HCT116 (cell line): ENCODE measurements at regions not wholly inside any gene's neighbourhood (a gene's known extent, or its start where the extent isn't known, plus 50 kb on each side); places are given as distances from the start of the nearest gene placed in this dataset.

Experiments used
- ATAC-seq: fragments of 200-7000 bp; cut with Tn5 transposase; 2 replicates; pipeline ENCODE4 v1.9.1; 2020; ENCODE audit warnings: mild to moderate bottlenecking, moderate library complexity
- BruUV-seq: library from RNA; stranded (reverse); fragments of 400-500 nt; replicated peaks from 2 replicates; lab custom pipeline; 2021; lab: Mats Ljungman, UMichigan
- CTCF ChIA-PET: fragments of 300-600 bp; sonication (Branson Sonifier 250); formaldehyde crosslinking; loops from one replicate; lab custom pipeline; 2021; ENCODE audit warnings: antibody characterized with exemption; lab: Charles Lee
- POLR2A ChIA-PET: fragments of 300-600, 350-600 bp; sonication (Branson Sonifier 250); formaldehyde crosslinking; loops from one replicate; lab custom pipeline; 2021; ENCODE audit warnings: antibody characterized with exemption; lab: Charles Lee
- RAD21 ChIA-PET, 2 experiments: fragments of 300-600 bp; sonication (Branson Sonifier 250); formaldehyde crosslinking; loops; one replicate each; lab custom pipeline; 2023; ENCODE audit warnings: low total read pairs in 2 of 2; ENCODE audit not compliant: uncharacterized antibody in 2 of 2, unreplicated experiment in 2 of 2, low non-redundant PET in 1 of 2; lab: Charles Lee
- DNase-seq: peaks from one replicate; pipeline ENCODE4 v3.0.0-alpha.2; 2010; ENCODE audit warnings: low read depth, low spot score
- H2AFZ ChIP-seq: fragments of 200-600 bp; shearing (Covaris generic), sonication (generic); 2 replicates; pipeline ENCODE4 v1.6.1; 2017; ENCODE audit warnings: low read depth, mixed run types, mixed read lengths, antibody characterized with exemption, low read length; ENCODE audit not compliant: poor library complexity, severe bottlenecking
- H3K27ac ChIP-seq: 2 replicates; pipeline ENCODE4 v1.5.1; 2012; ENCODE audit warnings: low read depth, low read length
- H3K27me3 ChIP-seq: fragments of 200-600 bp; sonication (generic); 2 replicates; pipeline ENCODE4 v1.6.1; 2016; ENCODE audit warnings: mixed run types, low read length, mixed read lengths; ENCODE audit not compliant: insufficient read depth
- H3K36me3 ChIP-seq, 2 experiments: fragments of 200-500 bp in 1 of 2; fragments of 200-600 bp in 1 of 2; sonication (Bioruptor generic) in 1 of 2; sonication (generic) in 1 of 2; 2 replicates each; pipeline versions ENCODE4 v1.5.1 to v1.6.1; 2014 to 2016; ENCODE audit warnings: low read length in 2 of 2, inconsistent platforms in 1 of 2, mixed read lengths in 1 of 2, mixed run types in 1 of 2; ENCODE audit not compliant: insufficient read depth in 2 of 2, control insufficient read depth in 1 of 2
- H3K4me1 ChIP-seq, 2 experiments: fragments of 200-600 bp in 1 of 2; sonication (generic) in 1 of 2; 2 replicates each; pipeline versions ENCODE4 v1.5.1 to v1.6.1; 2012 to 2017; ENCODE audit warnings: low read length in 2 of 2, inconsistent platforms in 1 of 2, mild to moderate bottlenecking in 1 of 2, mixed read lengths in 1 of 2, mixed run types in 1 of 2, moderate library complexity in 1 of 2; ENCODE audit not compliant: insufficient read depth in 2 of 2, control insufficient read depth in 1 of 2
- H3K4me2 ChIP-seq: fragments of 200-600 bp; sonication (generic); 2 replicates; pipeline ENCODE4 v1.6.1; 2017; ENCODE audit warnings: mixed run types, low read length, mixed read lengths
- H3K4me3 ChIP-seq, 2 experiments: fragments of 200-600 bp in 1 of 2; sonication (generic) in 1 of 2; replicated peaks in 1 of 2; 2 replicates each; pipeline ENCODE4 v1.5.1; 2011 to 2016; ENCODE audit warnings: low read length in 2 of 2, control low read depth in 1 of 2, low read depth in 1 of 2, mild to moderate bottlenecking in 1 of 2, mixed read lengths in 1 of 2, mixed run types in 1 of 2
- H3K79me2 ChIP-seq: fragments of 200-600 bp; sonication (generic); 2 replicates; pipeline ENCODE4 v1.6.1; 2017; ENCODE audit warnings: mild to moderate bottlenecking, mixed run types, low read length, moderate library complexity, mixed read lengths; ENCODE audit not compliant: insufficient read depth
- H3K9ac ChIP-seq: fragments of 200-600 bp; sonication (generic); 2 replicates; pipeline ENCODE4 v1.6.1; 2016; ENCODE audit warnings: low read length, mixed read lengths
- H3K9me2 ChIP-seq: fragments of 200-600 bp; sonication (generic), shearing (Covaris generic); 2 replicates; pipeline ENCODE4 v1.6.1; 2017; ENCODE audit warnings: mixed run types, mild to moderate bottlenecking, moderate library complexity; ENCODE audit not compliant: insufficient read depth
- H3K9me3 ChIP-seq, 2 experiments: fragments of 200-500 bp in 1 of 2; fragments of 200-600 bp in 1 of 2; sonication (Bioruptor generic) in 1 of 2; sonication (generic) in 1 of 2; 2 replicates each; pipeline ENCODE4 v1.6.1; 2014 to 2017; ENCODE audit warnings: low read length in 2 of 2, mixed read lengths in 2 of 2, inconsistent platforms in 1 of 2, low read depth in 1 of 2, mild to moderate bottlenecking in 1 of 2, mixed run types in 1 of 2, moderate library complexity in 1 of 2; ENCODE audit not compliant: control insufficient read depth in 1 of 2, insufficient read depth in 1 of 2
- H4K20me1 ChIP-seq: fragments of 200-600 bp; sonication (generic), shearing (Covaris generic); 2 replicates; pipeline ENCODE4 v1.6.1; 2017; ENCODE audit warnings: mixed run types, mild to moderate bottlenecking, moderate library complexity; ENCODE audit not compliant: insufficient read depth
- CEBPB ChIP-seq: IDR thresholded peaks from 2 replicates; pipeline ENCODE4 v1.6.1; 2012; ENCODE audit warnings: low read depth
- EZH2 ChIP-seq: fragments of 200-600 bp; sonication (generic); IDR thresholded peaks from 2 replicates; pipeline ENCODE4 v1.6.1; 2017; ENCODE audit warnings: antibody characterized with exemption, mixed run types
- FOSL1 ChIP-seq: IDR thresholded peaks from 2 replicates; pipeline ENCODE4 v1.6.1; 2012; ENCODE audit warnings: low read depth
- JUND ChIP-seq: IDR thresholded peaks from 2 replicates; pipeline ENCODE4 v1.6.1; 2012
- SP1 ChIP-seq: IDR thresholded peaks from 2 replicates; pipeline ENCODE4 v1.6.1; 2012; ENCODE audit warnings: low read depth
- ZBTB33 ChIP-seq: IDR thresholded peaks from 2 replicates; pipeline ENCODE4 v1.6.1; 2011; ENCODE audit warnings: mild to moderate bottlenecking, low read length, moderate library complexity; ENCODE audit not compliant: insufficient replicate concordance; ENCODE audit errors: extremely low read depth
- ZFX ChIP-seq: fragments of 450-650 bp; IDR thresholded peaks from 2 replicates; pipeline ENCODE4 v1.6.1; 2017
- ZNF274 ChIP-seq: fragments of 200-500 bp; sonication (Bioruptor generic); IDR thresholded peaks from 2 replicates; pipeline ENCODE4 v1.6.1; 2014; ENCODE audit warnings: mild to moderate bottlenecking, low read depth, low read length, inconsistent platforms
- intact Hi-C: fragments of 100-400 bp; cut with micrococcal nuclease; formaldehyde crosslinking; loops from 2 replicates; pipeline ENCODE4 v1.10.0; 2022
- TF ChIP-seq, protein P1 (sequence below): IDR thresholded peaks from 2 replicates; pipeline ENCODE4 v1.6.1; 2012
- TF ChIP-seq, protein P2 (sequence below), 3 experiments: fragments of 200-600 bp in 1 of 3; sonication (generic) in 1 of 3; IDR thresholded peaks in 2 of 3; conservative IDR thresholded peaks in 1 of 3; 2 replicates each; pipeline ENCODE4 v1.5.1; 2012 to 2017; ENCODE audit warnings: low read depth in 2 of 3, low read length in 2 of 3, antibody characterized with exemption in 1 of 3, borderline replicate concordance in 1 of 3, control low read depth in 1 of 3, mild to moderate bottlenecking in 1 of 3, mixed read lengths in 1 of 3, mixed run types in 1 of 3, moderate library complexity in 1 of 3; ENCODE audit not compliant: insufficient read depth in 1 of 3

GRCh38 chr2:186129767-186130581 lies 356.1 kb upstream of the ZC3H15 start:
- TF ChIP-seq ZBTB33, result no peak
- TF ChIP-seq SP1, result no peak; the same call in 1 of the 2 replicates
- TF ChIP-seq EZH2, result no peak
- no peak for TF ChIP-seq ZFX
- TF ChIP-seq ZNF274, result no peak
- TF ChIP-seq, protein P1, sequence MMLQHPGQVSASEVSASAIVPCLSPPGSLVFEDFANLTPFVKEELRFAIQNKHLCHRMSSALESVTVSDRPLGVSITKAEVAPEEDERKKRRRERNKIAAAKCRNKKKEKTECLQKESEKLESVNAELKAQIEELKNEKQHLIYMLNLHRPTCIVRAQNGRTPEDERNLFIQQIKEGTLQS, result no peak
- peak; percentile 34 for TF ChIP-seq JUND
- TF ChIP-seq, protein P2, sequence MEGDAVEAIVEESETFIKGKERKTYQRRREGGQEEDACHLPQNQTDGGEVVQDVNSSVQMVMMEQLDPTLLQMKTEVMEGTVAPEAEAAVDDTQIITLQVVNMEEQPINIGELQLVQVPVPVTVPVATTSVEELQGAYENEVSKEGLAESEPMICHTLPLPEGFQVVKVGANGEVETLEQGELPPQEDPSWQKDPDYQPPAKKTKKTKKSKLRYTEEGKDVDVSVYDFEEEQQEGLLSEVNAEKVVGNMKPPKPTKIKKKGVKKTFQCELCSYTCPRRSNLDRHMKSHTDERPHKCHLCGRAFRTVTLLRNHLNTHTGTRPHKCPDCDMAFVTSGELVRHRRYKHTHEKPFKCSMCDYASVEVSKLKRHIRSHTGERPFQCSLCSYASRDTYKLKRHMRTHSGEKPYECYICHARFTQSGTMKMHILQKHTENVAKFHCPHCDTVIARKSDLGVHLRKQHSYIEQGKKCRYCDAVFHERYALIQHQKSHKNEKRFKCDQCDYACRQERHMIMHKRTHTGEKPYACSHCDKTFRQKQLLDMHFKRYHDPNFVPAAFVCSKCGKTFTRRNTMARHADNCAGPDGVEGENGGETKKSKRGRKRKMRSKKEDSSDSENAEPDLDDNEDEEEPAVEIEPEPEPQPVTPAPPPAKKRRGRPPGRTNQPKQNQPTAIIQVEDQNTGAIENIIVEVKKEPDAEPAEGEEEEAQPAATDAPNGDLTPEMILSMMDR (IDR thresholded peaks at IDR 0.05 in 2 of 3, conservative IDR thresholded peaks at IDR 0.05 in 1 of 3; ENCODE audit: borderline replicate concordance in 1 of 3, insufficient read depth in 1 of 3, low read depth in 2 of 3, low read length in 2 of 3), result no peak
- TF ChIP-seq CEBPB, result peak; percentile 51
- TF ChIP-seq FOSL1, result peak; percentile 44; the same call in 1 of the 2 replicates
- TF ChIP-seq, all 23 proteins: peak for 3
- Histone ChIP-seq H3K9me3 (no peaks in the 10 kb centered on the region), H3K4me1 (peaks cover 17 to 23% of the 10 kb centered on the region in 2 experiments), H3K4me2 (peak overlapping the region; percentile 39), H3K9me2 (no peaks in the 10 kb centered on the region), H3K79me2 (no peaks in the 10 kb centered on the region), H2AFZ (no peak overlapping the region), H4K20me1 (no peaks in the 10 kb centered on the region), H3K27me3 (no peaks in the 10 kb centered on the region), H3K9ac (no peak overlapping the region), H3K4me3 (no peak overlapping the region), H3K36me3 (no peaks in the 10 kb centered on the region), H3K27ac (peak overlapping the region; percentile 18)
- ChIA-PET POLR2A (interaction anchor here (1.0 kb wide), 1 partner anchor 53 kb away, joined by 4 read pairs; no protein-coding TSS in a partner anchor), CTCF (no interaction called here), RAD21 (no interaction called here)
- no TSS peak for BruUV-seq
- peak; percentile 42 for DNase-seq
- intact Hi-C loops, result no loop called here
- peak; percentile 60 for ATAC-seq
